Ovary (tissue), 3 donors: ENCODE measurements at regions not wholly inside any gene's neighbourhood (a gene's known extent, or its start where the extent isn't known, plus 50 kb on each side); places are given as distances from the start of the nearest gene placed in this dataset.

Experiments
- CTCF ChIP-seq, 3 donors: fragments of 450-650 bp in 2 of 3; fragments of 200-600 bp in 1 of 3; IDR thresholded peaks; one replicate each; pipeline versions ENCODE4 v1.5.1 to v1.8.0; 2016 to 2022; ENCODE audit warnings: antibody characterized with exemption in 3 of 3, mild to moderate bottlenecking in 1 of 3
- EP300 ChIP-seq: sonication (generic); formaldehyde crosslinking; IDR thresholded peaks from one replicate; pipeline ENCODE4 v1.6.1; 2017; ENCODE audit warnings: antibody characterized with exemption
- POLR2A ChIP-seq: fragments of 450-650 bp; IDR thresholded peaks from one replicate; pipeline ENCODE4 v1.6.1; 2017; ENCODE audit warnings: antibody characterized with exemption, mild to moderate bottlenecking, moderate library complexity
- donor health status: DM: no; HTN: no; CAD: no.

GRCh38 chr4:22587253-22587652 is 71.4 kb upstream of the ADGRA3 start:
- TF ChIP-seq CTCF (IDR thresholded peaks at IDR 0.05): no peak
- TF ChIP-seq POLR2A: no peak
- no peak for TF ChIP-seq EP300
